HL-60 (cell line): ENCODE measurements at regions not wholly inside any gene's neighbourhood (a gene's known extent, or its start where the extent isn't known, plus 50 kb on each side); places are given as distances from the start of the nearest gene placed in this dataset.

Experiments
- POLR2AphosphoS5 ChIP-seq: IDR thresholded peaks from 2 replicates; pipeline ENCODE4 v1.6.1; 2012; ENCODE audit warnings: low read depth
- SPI1 ChIP-seq: IDR thresholded peaks from 2 replicates; pipeline ENCODE4 v1.6.1; 2012; ENCODE audit warnings: low read depth, mild to moderate bottlenecking, borderline replicate concordance
- TF ChIP-seq, protein P1 (sequence below): IDR thresholded peaks from one replicate; pipeline ENCODE4 v1.5.1; 2011; ENCODE audit warnings: low read length, control low read depth, inconsistent platforms; ENCODE audit not compliant: insufficient read depth
- TF ChIP-seq, protein P2 (sequence below): IDR thresholded peaks from 2 replicates; pipeline ENCODE4 v1.6.1; 2012; ENCODE audit warnings: low read depth; ENCODE audit not compliant: insufficient replicate concordance

GRCh38 chr6:67231092-67231491 lies 1404.0 kb upstream of the ADGRB3 start:
- TF ChIP-seq, protein P1, sequence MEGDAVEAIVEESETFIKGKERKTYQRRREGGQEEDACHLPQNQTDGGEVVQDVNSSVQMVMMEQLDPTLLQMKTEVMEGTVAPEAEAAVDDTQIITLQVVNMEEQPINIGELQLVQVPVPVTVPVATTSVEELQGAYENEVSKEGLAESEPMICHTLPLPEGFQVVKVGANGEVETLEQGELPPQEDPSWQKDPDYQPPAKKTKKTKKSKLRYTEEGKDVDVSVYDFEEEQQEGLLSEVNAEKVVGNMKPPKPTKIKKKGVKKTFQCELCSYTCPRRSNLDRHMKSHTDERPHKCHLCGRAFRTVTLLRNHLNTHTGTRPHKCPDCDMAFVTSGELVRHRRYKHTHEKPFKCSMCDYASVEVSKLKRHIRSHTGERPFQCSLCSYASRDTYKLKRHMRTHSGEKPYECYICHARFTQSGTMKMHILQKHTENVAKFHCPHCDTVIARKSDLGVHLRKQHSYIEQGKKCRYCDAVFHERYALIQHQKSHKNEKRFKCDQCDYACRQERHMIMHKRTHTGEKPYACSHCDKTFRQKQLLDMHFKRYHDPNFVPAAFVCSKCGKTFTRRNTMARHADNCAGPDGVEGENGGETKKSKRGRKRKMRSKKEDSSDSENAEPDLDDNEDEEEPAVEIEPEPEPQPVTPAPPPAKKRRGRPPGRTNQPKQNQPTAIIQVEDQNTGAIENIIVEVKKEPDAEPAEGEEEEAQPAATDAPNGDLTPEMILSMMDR = no peak
- TF ChIP-seq POLR2AphosphoS5 (no peak), SPI1 (peak; percentile 90)
- TF ChIP-seq, protein P2, sequence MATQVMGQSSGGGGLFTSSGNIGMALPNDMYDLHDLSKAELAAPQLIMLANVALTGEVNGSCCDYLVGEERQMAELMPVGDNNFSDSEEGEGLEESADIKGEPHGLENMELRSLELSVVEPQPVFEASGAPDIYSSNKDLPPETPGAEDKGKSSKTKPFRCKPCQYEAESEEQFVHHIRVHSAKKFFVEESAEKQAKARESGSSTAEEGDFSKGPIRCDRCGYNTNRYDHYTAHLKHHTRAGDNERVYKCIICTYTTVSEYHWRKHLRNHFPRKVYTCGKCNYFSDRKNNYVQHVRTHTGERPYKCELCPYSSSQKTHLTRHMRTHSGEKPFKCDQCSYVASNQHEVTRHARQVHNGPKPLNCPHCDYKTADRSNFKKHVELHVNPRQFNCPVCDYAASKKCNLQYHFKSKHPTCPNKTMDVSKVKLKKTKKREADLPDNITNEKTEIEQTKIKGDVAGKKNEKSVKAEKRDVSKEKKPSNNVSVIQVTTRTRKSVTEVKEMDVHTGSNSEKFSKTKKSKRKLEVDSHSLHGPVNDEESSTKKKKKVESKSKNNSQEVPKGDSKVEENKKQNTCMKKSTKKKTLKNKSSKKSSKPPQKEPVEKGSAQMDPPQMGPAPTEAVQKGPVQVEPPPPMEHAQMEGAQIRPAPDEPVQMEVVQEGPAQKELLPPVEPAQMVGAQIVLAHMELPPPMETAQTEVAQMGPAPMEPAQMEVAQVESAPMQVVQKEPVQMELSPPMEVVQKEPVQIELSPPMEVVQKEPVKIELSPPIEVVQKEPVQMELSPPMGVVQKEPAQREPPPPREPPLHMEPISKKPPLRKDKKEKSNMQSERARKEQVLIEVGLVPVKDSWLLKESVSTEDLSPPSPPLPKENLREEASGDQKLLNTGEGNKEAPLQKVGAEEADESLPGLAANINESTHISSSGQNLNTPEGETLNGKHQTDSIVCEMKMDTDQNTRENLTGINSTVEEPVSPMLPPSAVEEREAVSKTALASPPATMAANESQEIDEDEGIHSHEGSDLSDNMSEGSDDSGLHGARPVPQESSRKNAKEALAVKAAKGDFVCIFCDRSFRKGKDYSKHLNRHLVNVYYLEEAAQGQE = no peak
